Astrocyte of the spinal cord (primary cell): ENCODE measurements at regions not wholly inside any gene's neighbourhood (a gene's known extent, or its start where the extent isn't known, plus 50 kb on each side); places are given as distances from the start of the nearest gene placed in this dataset.
A peak's percentile ranks its signal among the peaks of the same experiment; 100 is the strongest.

Experiments
- DNase-seq: peaks from one replicate; pipeline ENCODE4 v3.0.0; 2011; ENCODE audit warnings: low read depth, low spot score
- H3K4me3 ChIP-seq: 2 replicates; pipeline ENCODE4 v1.5.1; 2011; ENCODE audit warnings: low read depth, mild to moderate bottlenecking, low read length, moderate library complexity
- CTCF ChIP-seq: IDR thresholded peaks from 2 replicates; pipeline ENCODE4 v1.5.1; 2012; ENCODE audit warnings: low read depth, mild to moderate bottlenecking, low read length, inconsistent platforms
- in situ Hi-C: cut with HindIII; loops from 2 replicates; pipeline ENCODE4 v1.10.0; 2017; ENCODE audit warnings: low sequenced_read_pairs

- in situ Hi-C loops = no loop called here
- no peak for DNase-seq
- H3K4me3 ChIP-seq = no peak overlapping the region
- TF ChIP-seq CTCF = no peak
Observed at GRCh38 chr1:62370594-62370993, 51.4 kb upstream of the KANK4 start.

- in situ Hi-C loops = no loop called here
- H3K4me3 ChIP-seq = no peak overlapping the region
- no peak for TF ChIP-seq CTCF
- no peak for DNase-seq
Observed at GRCh38 chr1:62371375-62371774, 52.1 kb upstream of the KANK4 start.

- no peak for DNase-seq
- TF ChIP-seq CTCF = no peak
- in situ Hi-C loops = no loop called here
- no peak overlapping the region for H3K4me3 ChIP-seq
Observed at GRCh38 chr1:62373221-62373620, 54.0 kb upstream of the KANK4 start.

- no peak for TF ChIP-seq CTCF
- no peak for DNase-seq
- H3K4me3 ChIP-seq = no peak overlapping the region
- in situ Hi-C loops = no loop called here
Observed at GRCh38 chr1:62377043-62377562, 57.9 kb upstream of the KANK4 start.

GRCh38 chr1:62380181-62380580 lies 56.7 kb upstream of the USP1 start:
- TF ChIP-seq CTCF = no peak
- in situ Hi-C loops = no loop called here
- no peak overlapping the region for H3K4me3 ChIP-seq
- no peak for DNase-seq

GRCh38 chr1:62381831-62382657 lies 54.8 kb upstream of the USP1 start:
- DNase-seq = peak; percentile 25
- in situ Hi-C loops = no loop called here
- H3K4me3 ChIP-seq = no peak overlapping the region
- no peak for TF ChIP-seq CTCF
